HG03520 (cell line): ENCODE measurements at regions not wholly inside any gene's neighbourhood (a gene's known extent, or its start where the extent isn't known, plus 50 kb on each side); places are given as distances from the start of the nearest gene placed in this dataset.

ENCODE experiments used
- ATAC-seq: cut with Tn5 transposase; IDR thresholded peaks from one replicate; pipeline ENCODE4 v1.9.1; 2021; ENCODE audit warnings: mild to moderate bottlenecking, moderate library complexity; ENCODE audit not compliant: unreplicated experiment

GRCh38 chr2:861655-862354, 88.8 kb upstream of the SNTG2 start:
- ATAC-seq: no peak

GRCh38 chr2:860259-860855, 90.3 kb upstream of the SNTG2 start:
- no peak for ATAC-seq

DNA sequence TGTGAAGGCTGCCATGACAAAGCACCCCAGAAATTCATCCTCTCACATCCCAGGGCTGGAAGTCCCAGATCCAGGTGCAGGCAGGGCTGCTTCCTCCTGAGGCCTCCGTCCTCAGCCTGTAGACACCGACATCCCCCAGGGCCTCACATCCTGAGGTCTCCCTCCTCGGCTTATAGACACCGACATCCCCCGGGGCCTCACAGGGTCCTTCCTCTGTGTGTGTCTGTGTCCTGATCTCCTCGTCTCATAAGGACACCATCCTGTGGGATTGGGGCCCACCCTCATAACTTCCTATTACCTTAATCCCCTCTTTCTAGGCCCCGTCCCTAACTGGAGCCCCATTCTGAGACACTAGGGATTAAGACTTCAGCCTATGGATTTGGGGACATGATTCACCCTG, 92.0 kb upstream of the SNTG2 start:
- no peak for ATAC-seq

- ATAC-seq: no peak
Observed at GRCh38 chr2:857937-858336, 92.7 kb upstream of the SNTG2 start.

DNA sequence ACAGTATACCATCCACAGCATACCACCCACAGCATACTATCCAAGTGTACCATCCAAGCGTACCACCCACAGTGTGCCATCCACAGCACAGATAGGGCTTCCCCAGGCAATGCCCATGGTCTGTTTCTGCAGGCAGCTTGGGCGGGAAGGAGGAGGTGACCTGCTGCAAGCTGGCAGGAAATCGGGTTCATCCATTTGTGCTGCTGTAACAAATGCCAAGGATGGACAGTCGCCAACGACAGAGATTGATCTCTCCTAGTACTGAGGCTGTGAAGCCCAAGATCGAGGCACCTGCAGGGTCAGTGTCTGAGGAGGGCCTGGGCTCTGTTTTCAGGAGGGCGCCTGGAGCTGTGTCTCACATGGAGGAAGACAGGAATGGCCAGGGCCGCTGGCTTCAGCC, 93.6 kb upstream of the SNTG2 start:
- ATAC-seq: no peak

- no peak for ATAC-seq
Observed at GRCh38 chr2:856456-856855, 94.2 kb upstream of the SNTG2 start.

DNA sequence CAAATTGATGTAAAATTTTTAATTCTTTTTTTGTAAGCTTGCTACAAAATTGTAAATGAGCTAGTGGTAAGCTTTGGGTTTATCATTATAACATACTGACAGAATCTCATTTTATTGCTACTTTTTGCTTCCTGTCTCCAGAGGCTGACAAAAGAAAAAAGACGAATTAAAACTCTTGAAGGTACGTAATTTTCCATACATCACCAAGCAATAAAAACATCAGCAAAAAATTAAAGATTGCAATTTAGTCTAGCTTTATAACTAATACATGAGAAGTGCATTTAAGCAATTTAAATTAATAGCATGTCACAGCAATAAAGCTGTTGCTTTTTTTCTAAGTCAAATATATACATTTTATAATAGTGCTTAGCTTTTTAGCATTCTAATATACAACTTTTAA, 94.6 kb upstream of the SNTG2 start:
- no peak for ATAC-seq

DNA sequence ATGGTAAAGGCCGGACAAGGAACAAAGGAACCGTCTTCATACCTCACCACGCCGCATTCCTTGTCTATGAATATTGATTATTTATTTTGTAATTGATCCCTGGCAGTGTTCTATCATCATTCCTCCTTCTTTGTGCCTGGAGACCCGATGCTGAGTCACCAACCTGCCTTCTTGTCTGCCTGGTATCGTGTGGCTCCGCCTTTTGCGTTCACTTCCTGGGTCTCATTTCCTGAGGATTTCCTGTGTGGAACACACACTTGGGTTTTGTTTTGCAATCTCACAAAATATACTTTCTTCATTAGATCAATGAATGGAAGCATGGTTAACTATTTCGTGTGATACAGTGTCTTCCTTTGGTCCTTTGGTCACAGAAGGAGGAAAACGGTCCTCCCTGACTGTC, 95.5 kb upstream of the SNTG2 start:
- ATAC-seq: no peak

GRCh38 chr2:854460-854859, 96.2 kb upstream of the SNTG2 start:
- ATAC-seq: no peak

DNA sequence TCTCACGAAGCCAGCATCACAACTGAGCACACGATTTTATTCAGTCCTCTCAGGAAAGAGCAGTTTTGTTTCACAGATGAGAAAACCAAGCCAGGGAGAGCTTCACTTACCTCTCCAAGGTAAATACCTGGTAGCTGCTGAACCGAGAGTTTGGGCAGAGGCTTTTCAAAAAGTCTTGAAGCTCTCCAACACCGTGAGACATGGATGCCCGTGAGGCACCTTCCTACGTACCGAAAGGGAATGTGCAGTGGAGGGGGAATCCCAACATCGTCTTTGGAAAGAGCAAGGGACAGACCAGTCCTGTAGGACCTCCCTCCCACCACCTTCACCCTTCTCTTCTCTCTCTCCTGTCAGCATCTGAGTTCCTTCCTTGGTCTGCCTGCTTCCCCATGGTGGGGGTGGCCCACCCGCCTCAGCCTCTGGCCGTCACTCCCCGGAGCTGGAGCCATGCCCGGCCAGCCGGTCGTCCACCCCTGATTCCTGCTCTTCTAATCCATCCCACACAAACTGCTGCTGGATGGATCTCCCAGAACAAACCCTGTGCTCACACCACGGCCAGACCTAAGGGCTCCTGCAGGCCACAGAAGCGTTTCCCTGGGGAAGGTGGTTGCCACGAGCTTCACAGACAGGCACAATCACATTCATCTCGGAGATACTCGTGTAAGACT, 97.3 kb upstream of the SNTG2 start:
- no peak for ATAC-seq

- no peak for ATAC-seq
Observed at GRCh38 chr2:852168-852567, 98.5 kb upstream of the SNTG2 start.

- ATAC-seq: no peak
Observed at GRCh38 chr2:851680-852079, 99.0 kb upstream of the SNTG2 start.

DNA sequence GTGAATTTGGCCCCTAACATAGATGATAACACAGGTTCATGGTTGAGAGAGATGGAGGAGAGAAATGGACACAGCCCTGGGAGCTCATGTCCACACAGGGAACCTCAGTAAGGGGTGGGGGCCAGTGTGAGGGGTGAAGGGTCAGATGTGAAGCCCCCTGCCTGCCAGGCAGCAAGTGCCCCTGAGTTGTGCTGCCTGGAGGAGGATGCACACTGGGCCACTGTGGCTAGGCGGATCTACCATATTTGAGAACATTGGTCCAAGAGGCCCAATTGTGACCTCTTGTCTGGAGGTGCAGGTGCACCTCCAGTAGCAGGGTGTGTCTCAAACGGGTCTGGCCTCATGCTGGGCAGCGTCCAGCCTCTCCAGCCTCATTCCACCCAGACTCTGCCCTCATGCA, 99.6 kb upstream of the SNTG2 start:
- no peak for ATAC-seq

DNA sequence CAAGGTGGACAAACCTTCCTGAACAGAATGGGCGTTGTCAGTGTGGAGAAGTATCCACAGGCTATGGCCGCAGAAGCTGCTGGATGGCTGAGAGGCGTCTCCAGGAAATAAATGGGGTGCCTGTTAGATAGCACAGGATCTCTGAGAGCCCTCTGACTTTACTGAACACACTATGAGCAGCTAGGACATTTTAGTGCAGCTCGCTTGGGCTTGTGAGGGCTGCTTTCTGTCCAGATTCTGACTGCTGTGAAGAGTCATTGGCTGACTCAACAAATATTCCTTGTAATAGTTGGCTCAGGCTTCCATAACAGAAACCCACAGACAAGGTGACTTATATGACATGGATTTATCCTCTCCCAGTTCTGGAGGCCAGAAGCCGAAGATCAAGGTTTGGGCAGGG, 100.2 kb upstream of the SNTG2 start:
- no peak for ATAC-seq

GRCh38 chr2:848099-848498, 102.5 kb upstream of the SNTG2 start:
- ATAC-seq: no peak

- ATAC-seq: no peak
Observed at GRCh38 chr2:847669-848068, 103.0 kb upstream of the SNTG2 start.

DNA sequence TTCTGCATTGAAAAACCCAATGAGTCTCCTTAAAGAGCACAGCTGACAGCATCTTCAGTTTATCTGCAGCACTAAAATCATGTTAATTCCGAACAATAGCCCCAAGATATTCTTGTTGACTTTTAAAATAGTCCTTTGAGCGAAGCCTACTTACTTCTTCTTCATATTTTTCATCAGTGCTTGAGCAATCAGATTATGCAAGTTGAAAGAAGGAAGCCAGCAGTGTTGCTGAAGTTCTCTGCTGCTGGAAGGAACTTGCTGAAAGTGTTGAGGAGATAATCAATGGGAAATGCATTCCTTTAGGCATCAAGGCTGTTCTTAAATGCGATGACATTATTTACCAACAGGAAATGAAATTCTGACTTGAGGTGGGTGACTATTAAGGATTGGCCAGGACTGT, 105.9 kb upstream of the SNTG2 start:
- no peak for ATAC-seq

- ATAC-seq: no peak
Observed at GRCh38 chr2:842151-842803, 108.4 kb upstream of the SNTG2 start.

DNA sequence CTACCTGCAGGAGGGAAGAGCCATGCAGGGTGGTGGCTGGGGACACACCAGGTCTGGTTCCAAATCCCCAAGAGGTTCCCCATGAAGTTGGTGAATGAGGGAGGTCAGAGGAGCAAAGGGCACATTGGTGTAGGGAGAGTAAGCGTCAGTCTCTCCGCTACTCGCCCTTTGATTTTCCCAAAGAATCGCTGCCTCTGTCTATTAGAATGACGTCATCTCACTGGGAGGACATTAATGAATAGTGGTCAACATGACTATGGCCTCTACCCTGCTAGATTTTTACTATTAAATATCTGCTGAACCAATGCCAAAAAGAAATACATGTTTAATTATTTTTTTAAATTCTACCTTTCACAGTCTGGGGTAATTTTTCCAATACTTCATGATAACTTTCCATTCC, 109.6 kb upstream of the SNTG2 start:
- ATAC-seq: no peak

DNA sequence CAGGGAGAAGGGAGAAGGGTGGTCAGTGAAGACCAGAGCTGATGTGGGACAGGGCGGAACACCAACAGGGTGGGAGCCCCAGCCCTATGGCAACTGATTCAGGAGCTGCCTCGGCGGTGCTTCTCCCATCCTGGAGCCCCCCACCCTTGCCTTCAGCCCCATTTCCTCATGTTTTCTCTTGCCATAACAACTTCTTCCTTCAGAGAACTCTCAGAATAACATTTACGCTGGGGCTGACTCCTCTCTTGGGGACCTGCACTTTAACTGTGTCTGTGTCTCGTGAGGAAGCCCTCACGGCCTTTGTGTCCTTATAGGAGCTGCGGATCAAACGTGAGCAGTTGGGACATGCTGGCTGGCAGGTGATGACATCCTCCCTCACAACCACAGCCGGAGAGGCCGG, 116.4 kb upstream of the SNTG2 start:
- ATAC-seq: no peak

DNA sequence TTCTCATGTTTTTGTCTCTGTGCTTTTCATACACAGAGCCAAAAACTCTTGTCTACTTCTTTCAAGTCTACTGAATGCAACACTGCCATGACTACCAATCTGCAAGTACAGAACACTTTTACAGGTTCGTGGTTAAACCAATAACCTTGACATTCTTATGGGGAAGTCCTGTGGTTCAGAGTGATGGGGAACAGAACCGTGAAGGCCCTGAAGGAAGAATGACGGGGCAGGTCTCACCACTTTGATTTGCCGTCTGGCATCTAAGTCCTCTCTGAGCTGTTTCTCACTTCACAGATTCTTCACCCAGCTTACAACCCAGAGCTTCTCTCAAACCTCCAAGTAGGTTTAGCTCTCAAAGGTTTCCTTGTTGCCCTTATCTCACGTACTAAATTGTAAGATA, 117.5 kb upstream of the SNTG2 start:
- peak; percentile 56 for ATAC-seq

DNA sequence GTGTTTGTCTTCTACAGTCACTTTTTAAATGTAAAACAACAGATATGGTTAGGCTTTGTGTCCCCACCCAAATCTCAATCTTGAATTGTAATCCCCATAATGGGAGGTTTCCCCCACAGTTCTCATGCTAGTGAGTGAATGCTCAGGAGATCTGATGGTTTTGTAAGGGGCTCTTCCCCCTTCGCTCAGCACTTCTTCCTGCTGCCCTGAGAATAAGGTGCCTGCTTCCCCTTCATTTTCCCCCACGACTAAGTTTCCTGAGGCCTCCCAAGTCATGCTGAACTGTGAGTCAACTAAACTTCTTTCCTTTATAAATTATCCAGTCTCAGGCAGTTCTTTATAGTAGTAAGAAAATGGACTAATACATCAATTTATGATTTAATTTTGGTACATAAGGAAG, 118.0 kb upstream of the SNTG2 start:
- ATAC-seq: no peak
